ENCODE measurements at regions not wholly inside any gene's neighbourhood (a gene's known extent, or its start where the extent isn't known, plus 50 kb on each side); places are given as distances from the start of the nearest gene placed in this dataset.

GRCh38 chr5:136924490-136924889 lies 559.1 kb upstream of the TRPC7 start:
- H3K4me1 ChIP-seq (ENCODE audit: control insufficient read depth, insufficient read depth, low read length) = no peaks in the 10 kb centered on the region
- no peaks in the 10 kb centered on the region for H3K27me3 ChIP-seq (ENCODE audit: control insufficient read depth, insufficient read depth)
- no peak overlapping the region for H3K27ac ChIP-seq (ENCODE audit: low read length)
- intact Hi-C loops (cut with DNase I) = no loop called here
- WGBS = 35% methylated on average over 1 of the region's 1 CpG
- DNase-seq = no peak
- ATAC-seq = no peak
- H3K9me3 ChIP-seq (ENCODE audit: control insufficient read depth, low read length) = no peaks in the 10 kb centered on the region
- H3K4me3 ChIP-seq (ENCODE audit: low read length) = no peak overlapping the region

- Histone ChIP-seq H3K9me3 (ENCODE audit: control insufficient read depth, low read length) (no peaks in the 10 kb centered on the region), H3K4me1 (ENCODE audit: control insufficient read depth, insufficient read depth, low read length) (no peaks in the 10 kb centered on the region), H3K27me3 (ENCODE audit: control insufficient read depth, insufficient read depth) (no peaks in the 10 kb centered on the region), H3K4me3 (ENCODE audit: low read length) (no peak overlapping the region), H3K27ac (ENCODE audit: low read length) (no peak overlapping the region)
- no peak for ATAC-seq
- intact Hi-C loops (cut with DNase I) = no loop called here
- WGBS = 90% methylated on average over 2 of the region's 2 CpGs
- no peak for DNase-seq
Measured at GRCh38 chr5:136910625-136911024, 545.3 kb upstream of the TRPC7 start.

GRCh38 chr5:136909906-136910305 lies 544.6 kb upstream of the TRPC7 start:
- 79% methylated on average over 2 of the region's 2 CpGs for WGBS
- intact Hi-C loops (cut with DNase I) = no loop called here
- no peak for DNase-seq
- H3K27me3 ChIP-seq (ENCODE audit: control insufficient read depth, insufficient read depth) = no peaks in the 10 kb centered on the region
- no peak overlapping the region for H3K4me3 ChIP-seq (ENCODE audit: low read length)
- no peaks in the 10 kb centered on the region for H3K4me1 ChIP-seq (ENCODE audit: control insufficient read depth, insufficient read depth, low read length)
- no peak overlapping the region for H3K27ac ChIP-seq (ENCODE audit: low read length)
- H3K9me3 ChIP-seq (ENCODE audit: control insufficient read depth, low read length) = no peaks in the 10 kb centered on the region
- ATAC-seq = no peak

- no peaks in the 10 kb centered on the region for H3K4me1 ChIP-seq (ENCODE audit: control insufficient read depth, insufficient read depth, low read length)
- no peak for ATAC-seq
- H3K9me3 ChIP-seq (ENCODE audit: control insufficient read depth, low read length) = no peaks in the 10 kb centered on the region
- no peak overlapping the region for H3K27ac ChIP-seq (ENCODE audit: low read length)
- intact Hi-C loops (cut with DNase I) = no loop called here
- WGBS = 59% methylated on average over 3 of the region's 3 CpGs
- H3K4me3 ChIP-seq (ENCODE audit: low read length) = no peak overlapping the region
- DNase-seq = no peak
- H3K27me3 ChIP-seq (ENCODE audit: control insufficient read depth, insufficient read depth) = no peaks in the 10 kb centered on the region
Measured at GRCh38 chr5:136907371-136907770, 542.0 kb upstream of the TRPC7 start.

GRCh38 chr5:136906545-136906944 lies 541.2 kb upstream of the TRPC7 start:
- 66% methylated on average over 1 of the region's 1 CpG for WGBS
- intact Hi-C loops (cut with DNase I) = no loop called here
- no peaks in the 10 kb centered on the region for H3K9me3 ChIP-seq (ENCODE audit: control insufficient read depth, low read length)
- no peak for ATAC-seq
- no peak for DNase-seq
- H3K27me3 ChIP-seq (ENCODE audit: control insufficient read depth, insufficient read depth) = no peaks in the 10 kb centered on the region
- H3K4me1 ChIP-seq (ENCODE audit: control insufficient read depth, insufficient read depth, low read length) = no peaks in the 10 kb centered on the region
- no peak overlapping the region for H3K27ac ChIP-seq (ENCODE audit: low read length)
- H3K4me3 ChIP-seq (ENCODE audit: low read length) = no peak overlapping the region

- Histone ChIP-seq H3K4me1 (ENCODE audit: control insufficient read depth, insufficient read depth, low read length) (no peaks in the 10 kb centered on the region), H3K27ac (ENCODE audit: low read length) (no peak overlapping the region), H3K27me3 (ENCODE audit: control insufficient read depth, insufficient read depth) (no peaks in the 10 kb centered on the region), H3K9me3 (ENCODE audit: control insufficient read depth, low read length) (no peaks in the 10 kb centered on the region), H3K4me3 (ENCODE audit: low read length) (no peak overlapping the region)
- DNase-seq (no peak), ATAC-seq (no peak)
- intact Hi-C loops (cut with DNase I) = no loop called here
Measured at GRCh38 chr5:136905571-136905970, 540.2 kb upstream of the TRPC7 start.

- DNase-seq (no peak), ATAC-seq (no peak)
- Histone ChIP-seq H3K9me3 (ENCODE audit: control insufficient read depth, low read length) (no peaks in the 10 kb centered on the region), H3K4me1 (ENCODE audit: control insufficient read depth, insufficient read depth, low read length) (no peaks in the 10 kb centered on the region), H3K27ac (ENCODE audit: low read length) (no peak overlapping the region), H3K27me3 (ENCODE audit: control insufficient read depth, insufficient read depth) (no peaks in the 10 kb centered on the region), H3K4me3 (ENCODE audit: low read length) (no peak overlapping the region)
- intact Hi-C loops (cut with DNase I) = no loop called here
- 69% methylated on average over 5 of the region's 5 CpGs for WGBS
Measured at GRCh38 chr5:136894070-136894469, 528.7 kb upstream of the TRPC7 start.

GRCh38 chr5:136892000-136892399 lies 526.7 kb upstream of the TRPC7 start:
- H3K4me3 ChIP-seq (ENCODE audit: low read length) = no peak overlapping the region
- intact Hi-C loops (cut with DNase I) = no loop called here
- 45% methylated on average over 3 of the region's 3 CpGs for WGBS
- no peaks in the 10 kb centered on the region for H3K9me3 ChIP-seq (ENCODE audit: control insufficient read depth, low read length)
- no peaks in the 10 kb centered on the region for H3K27me3 ChIP-seq (ENCODE audit: control insufficient read depth, insufficient read depth)
- no peak for DNase-seq
- no peaks in the 10 kb centered on the region for H3K4me1 ChIP-seq (ENCODE audit: control insufficient read depth, insufficient read depth, low read length)
- no peak overlapping the region for H3K27ac ChIP-seq (ENCODE audit: low read length)
- ATAC-seq = no peak

- Histone ChIP-seq H3K27ac (ENCODE audit: low read length) (no peak overlapping the region), H3K27me3 (ENCODE audit: control insufficient read depth, insufficient read depth) (no peaks in the 10 kb centered on the region), H3K9me3 (ENCODE audit: control insufficient read depth, low read length) (no peaks in the 10 kb centered on the region), H3K4me3 (ENCODE audit: low read length) (no peak overlapping the region), H3K4me1 (ENCODE audit: control insufficient read depth, insufficient read depth, low read length) (no peaks in the 10 kb centered on the region)
- 61% methylated on average over 6 of the region's 6 CpGs for WGBS
- intact Hi-C loops (cut with DNase I) = no loop called here
- DNase-seq (no peak), ATAC-seq (no peak)
Measured at GRCh38 chr5:136891175-136891972, 526.0 kb upstream of the TRPC7 start.

GRCh38 chr5:136890431-136891148 lies 525.2 kb upstream of the TRPC7 start:
- ATAC-seq = no peak
- WGBS = 84% methylated on average over 2 of the region's 2 CpGs
- DNase-seq = no peak
- Histone ChIP-seq H3K9me3 (ENCODE audit: control insufficient read depth, low read length) (no peaks in the 10 kb centered on the region), H3K27ac (ENCODE audit: low read length) (no peak overlapping the region), H3K27me3 (ENCODE audit: control insufficient read depth, insufficient read depth) (no peaks in the 10 kb centered on the region), H3K4me1 (ENCODE audit: control insufficient read depth, insufficient read depth, low read length) (no peaks in the 10 kb centered on the region), H3K4me3 (ENCODE audit: low read length) (no peak overlapping the region)
- intact Hi-C loops (cut with DNase I) = no loop called here

GRCh38 chr5:136886608-136887007 lies 521.3 kb upstream of the TRPC7 start:
- WGBS = 75% methylated on average over 3 of the region's 3 CpGs

More at GRCh38 chr5:136886608-136887007, 521.3 kb upstream of the TRPC7 start:
- H3K9me3 ChIP-seq (ENCODE audit: control insufficient read depth, low read length) = no peaks in the 10 kb centered on the region
- intact Hi-C loops (cut with DNase I) = no loop called here
- H3K27ac ChIP-seq (ENCODE audit: low read length) = no peak overlapping the region
- H3K27me3 ChIP-seq (ENCODE audit: control insufficient read depth, insufficient read depth) = no peaks in the 10 kb centered on the region
- no peaks in the 10 kb centered on the region for H3K4me1 ChIP-seq (ENCODE audit: control insufficient read depth, insufficient read depth, low read length)
- DNase-seq (no peak), ATAC-seq (no peak)
- no peak overlapping the region for H3K4me3 ChIP-seq (ENCODE audit: low read length)
